ENCODE measurements at regions not wholly inside any gene's neighbourhood (a gene's known extent, or its start where the extent isn't known, plus 50 kb on each side); places are given as distances from the start of the nearest gene placed in this dataset.

- TF ChIP-seq CTCF (IDR thresholded peaks at IDR 0.05; ENCODE audit: extremely low read depth, missing control alignments): no peak
- no peak for DNase-seq (ENCODE audit: low spot score)
These were observed 290.0 kb upstream of the GLI3 start for GRCh38 chr7:42527004-42527403.

- DNase-seq (ENCODE audit: low spot score): no peak
- no peak for TF ChIP-seq CTCF (IDR thresholded peaks at IDR 0.05; ENCODE audit: extremely low read depth, missing control alignments)
These were observed 285.4 kb upstream of the GLI3 start for GRCh38 chr7:42522227-42522991.

DNA sequence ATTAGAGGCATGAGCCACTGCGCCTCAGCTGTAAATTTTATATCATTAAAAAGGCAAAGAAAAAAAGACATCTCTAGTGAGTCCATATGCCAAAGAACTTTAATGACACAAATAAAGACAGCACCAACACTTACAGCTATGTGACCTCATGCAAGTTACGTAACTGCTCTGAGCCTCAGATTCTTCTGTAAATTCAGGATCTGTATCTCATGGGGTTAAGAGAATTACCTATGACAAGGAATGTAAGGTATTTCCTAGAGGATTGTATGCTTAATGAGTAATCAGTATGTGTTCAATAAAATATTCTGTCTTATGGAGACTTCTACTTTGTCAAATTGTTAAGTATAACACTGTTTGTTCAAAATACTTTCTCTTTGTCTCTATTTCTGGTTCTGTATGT is 274.0 kb upstream of the GLI3 start:
- no peak for DNase-seq (ENCODE audit: low spot score)
- no peak for TF ChIP-seq CTCF (IDR thresholded peaks at IDR 0.05; ENCODE audit: extremely low read depth, missing control alignments)

- TF ChIP-seq CTCF (IDR thresholded peaks at IDR 0.05; ENCODE audit: extremely low read depth, missing control alignments): no peak
- DNase-seq (ENCODE audit: low spot score): no peak
These were observed 269.1 kb upstream of the GLI3 start for GRCh38 chr7:42506097-42506496.

DNA sequence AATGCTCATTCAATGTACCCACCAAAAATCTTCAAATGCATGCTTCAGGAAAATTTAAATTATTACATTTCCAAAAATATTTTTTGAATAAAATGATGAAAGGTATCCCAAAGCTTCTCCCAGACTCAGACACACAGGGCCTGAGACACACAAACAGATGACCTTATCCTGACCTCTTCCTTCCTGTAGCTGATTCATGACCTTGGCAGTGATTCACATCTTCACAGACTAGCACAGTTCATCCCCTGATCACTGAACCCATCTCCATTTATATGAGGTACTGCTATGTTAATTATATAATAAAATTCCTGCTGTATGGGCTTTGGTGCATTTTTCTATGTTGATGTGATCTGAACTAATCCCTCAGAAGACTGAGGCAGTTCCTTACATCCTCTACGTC is 265.0 kb upstream of the GLI3 start:
- no peak for DNase-seq (ENCODE audit: low spot score)
- no peak for TF ChIP-seq CTCF (IDR thresholded peaks at IDR 0.05; ENCODE audit: extremely low read depth, missing control alignments)

- no peak for TF ChIP-seq CTCF (IDR thresholded peaks at IDR 0.05; ENCODE audit: extremely low read depth, missing control alignments)
- no peak for DNase-seq (ENCODE audit: low spot score)
These were observed 258.2 kb upstream of the GLI3 start for GRCh38 chr7:42495256-42495655.

- no peak for TF ChIP-seq CTCF (IDR thresholded peaks at IDR 0.05; ENCODE audit: extremely low read depth, missing control alignments)
- no peak for DNase-seq (ENCODE audit: low spot score)
These were observed 257.7 kb upstream of the GLI3 start for GRCh38 chr7:42494736-42495135.
